ENCODE measurements at regions not wholly inside any gene's neighbourhood (a gene's known extent, or its start where the extent isn't known, plus 50 kb on each side); places are given as distances from the start of the nearest gene placed in this dataset.

DNA sequence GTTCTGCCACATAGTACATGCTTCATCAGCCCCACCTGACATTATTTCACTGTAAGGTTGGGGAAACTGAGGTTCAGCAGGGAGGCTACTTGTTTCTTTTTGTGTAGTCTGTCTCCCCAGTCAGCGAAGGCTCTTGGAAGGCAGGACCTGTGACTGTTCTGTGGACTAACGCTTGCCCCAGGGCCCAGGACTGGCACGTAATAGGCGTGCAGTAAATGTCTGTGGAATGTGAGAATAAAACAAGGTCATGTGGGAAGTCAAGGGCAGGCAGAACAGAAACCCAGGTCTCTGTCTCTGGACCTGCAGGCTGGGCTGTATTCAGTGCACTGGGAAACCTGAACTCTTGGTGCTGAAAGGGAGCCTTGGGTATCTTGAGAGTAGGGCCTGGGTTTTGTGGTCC, 168.7 kb downstream of the RPS24 start:
- RAD21 ChIA-PET (ENCODE audit: low non-redundant PET in 1 of 2, low total read pairs in 2 of 2, uncharacterized antibody in 2 of 2, unreplicated experiment in 2 of 2) = no interaction called here
- Histone ChIP-seq H3K36me3 (ENCODE audit: control insufficient read depth in 1 of 2, insufficient read depth in 2 of 2, low read length in 2 of 2) (no peaks in the 10 kb centered on the region), H3K9me2 (ENCODE audit: insufficient read depth) (no peaks in the 10 kb centered on the region), H2AFZ (ENCODE audit: low read depth, low read length, poor library complexity, severe bottlenecking) (no peak overlapping the region), H3K4me1 (ENCODE audit: control insufficient read depth in 1 of 2, insufficient read depth in 2 of 2, low read length in 2 of 2) (no peaks in the 10 kb centered on the region), H3K4me3 (replicated peaks in 1 of 2; ENCODE audit: low read depth in 1 of 2, low read length in 2 of 2) (no peak overlapping the region), H3K27ac (ENCODE audit: low read depth, low read length) (no peak overlapping the region), H3K9ac (ENCODE audit: low read length) (no peak overlapping the region), H3K9me3 (ENCODE audit: control insufficient read depth in 1 of 2, insufficient read depth in 1 of 2, low read depth in 1 of 2, low read length in 2 of 2) (no peaks in the 10 kb centered on the region), H3K27me3 (ENCODE audit: insufficient read depth, low read length) (peaks cover 20% of the 10 kb centered on the region), H3K4me2 (ENCODE audit: low read length) (no peak overlapping the region), H4K20me1 (ENCODE audit: insufficient read depth) (no peaks in the 10 kb centered on the region), H3K79me2 (ENCODE audit: insufficient read depth, low read length) (no peaks in the 10 kb centered on the region)
- intact Hi-C loops (cut with micrococcal nuclease) = no loop called here
- ATAC-seq (no peak), DNase-seq (ENCODE audit: low read depth, low spot score) (no peak)
- BruUV-seq (replicated peaks) = no TSS peak
- CTCF ChIA-PET = no interaction called here
- POLR2A ChIA-PET = no interaction called here
- TF ChIP-seq, protein P1, sequence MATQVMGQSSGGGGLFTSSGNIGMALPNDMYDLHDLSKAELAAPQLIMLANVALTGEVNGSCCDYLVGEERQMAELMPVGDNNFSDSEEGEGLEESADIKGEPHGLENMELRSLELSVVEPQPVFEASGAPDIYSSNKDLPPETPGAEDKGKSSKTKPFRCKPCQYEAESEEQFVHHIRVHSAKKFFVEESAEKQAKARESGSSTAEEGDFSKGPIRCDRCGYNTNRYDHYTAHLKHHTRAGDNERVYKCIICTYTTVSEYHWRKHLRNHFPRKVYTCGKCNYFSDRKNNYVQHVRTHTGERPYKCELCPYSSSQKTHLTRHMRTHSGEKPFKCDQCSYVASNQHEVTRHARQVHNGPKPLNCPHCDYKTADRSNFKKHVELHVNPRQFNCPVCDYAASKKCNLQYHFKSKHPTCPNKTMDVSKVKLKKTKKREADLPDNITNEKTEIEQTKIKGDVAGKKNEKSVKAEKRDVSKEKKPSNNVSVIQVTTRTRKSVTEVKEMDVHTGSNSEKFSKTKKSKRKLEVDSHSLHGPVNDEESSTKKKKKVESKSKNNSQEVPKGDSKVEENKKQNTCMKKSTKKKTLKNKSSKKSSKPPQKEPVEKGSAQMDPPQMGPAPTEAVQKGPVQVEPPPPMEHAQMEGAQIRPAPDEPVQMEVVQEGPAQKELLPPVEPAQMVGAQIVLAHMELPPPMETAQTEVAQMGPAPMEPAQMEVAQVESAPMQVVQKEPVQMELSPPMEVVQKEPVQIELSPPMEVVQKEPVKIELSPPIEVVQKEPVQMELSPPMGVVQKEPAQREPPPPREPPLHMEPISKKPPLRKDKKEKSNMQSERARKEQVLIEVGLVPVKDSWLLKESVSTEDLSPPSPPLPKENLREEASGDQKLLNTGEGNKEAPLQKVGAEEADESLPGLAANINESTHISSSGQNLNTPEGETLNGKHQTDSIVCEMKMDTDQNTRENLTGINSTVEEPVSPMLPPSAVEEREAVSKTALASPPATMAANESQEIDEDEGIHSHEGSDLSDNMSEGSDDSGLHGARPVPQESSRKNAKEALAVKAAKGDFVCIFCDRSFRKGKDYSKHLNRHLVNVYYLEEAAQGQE (IDR thresholded peaks at IDR 0.05; ENCODE audit: low read depth) = no peak
- TF ChIP-seq MAX (IDR thresholded peaks at IDR 0.05) (no peak), ATF3 (IDR thresholded peaks at IDR 0.05) (no peak), YY1 (IDR thresholded peaks at IDR 0.05; ENCODE audit: extremely low read depth, insufficient replicate concordance, low read depth, low read length) (no peak), EZH2phosphoT487 (IDR thresholded peaks at IDR 0.05; ENCODE audit: borderline replicate concordance) (no peak), ZFX (IDR thresholded peaks at IDR 0.05) (no peak), JUND (IDR thresholded peaks at IDR 0.05) (no peak), POLR2A (IDR thresholded peaks at IDR 0.05; ENCODE audit: borderline replicate concordance, extremely low read depth, insufficient read depth, insufficient read length) (no peak)
- TF ChIP-seq, protein P2, sequence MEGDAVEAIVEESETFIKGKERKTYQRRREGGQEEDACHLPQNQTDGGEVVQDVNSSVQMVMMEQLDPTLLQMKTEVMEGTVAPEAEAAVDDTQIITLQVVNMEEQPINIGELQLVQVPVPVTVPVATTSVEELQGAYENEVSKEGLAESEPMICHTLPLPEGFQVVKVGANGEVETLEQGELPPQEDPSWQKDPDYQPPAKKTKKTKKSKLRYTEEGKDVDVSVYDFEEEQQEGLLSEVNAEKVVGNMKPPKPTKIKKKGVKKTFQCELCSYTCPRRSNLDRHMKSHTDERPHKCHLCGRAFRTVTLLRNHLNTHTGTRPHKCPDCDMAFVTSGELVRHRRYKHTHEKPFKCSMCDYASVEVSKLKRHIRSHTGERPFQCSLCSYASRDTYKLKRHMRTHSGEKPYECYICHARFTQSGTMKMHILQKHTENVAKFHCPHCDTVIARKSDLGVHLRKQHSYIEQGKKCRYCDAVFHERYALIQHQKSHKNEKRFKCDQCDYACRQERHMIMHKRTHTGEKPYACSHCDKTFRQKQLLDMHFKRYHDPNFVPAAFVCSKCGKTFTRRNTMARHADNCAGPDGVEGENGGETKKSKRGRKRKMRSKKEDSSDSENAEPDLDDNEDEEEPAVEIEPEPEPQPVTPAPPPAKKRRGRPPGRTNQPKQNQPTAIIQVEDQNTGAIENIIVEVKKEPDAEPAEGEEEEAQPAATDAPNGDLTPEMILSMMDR (IDR thresholded peaks at IDR 0.05 in 2 of 3, conservative IDR thresholded peaks at IDR 0.05 in 1 of 3; ENCODE audit: borderline replicate concordance in 1 of 3, insufficient read depth in 1 of 3, low read depth in 2 of 3, low read length in 2 of 3) = no peak

Measured in HCT116 (cell line).